SW480 (cell line): ENCODE measurements at regions not wholly inside any gene's neighbourhood (a gene's known extent, or its start where the extent isn't known, plus 50 kb on each side); places are given as distances from the start of the nearest gene placed in this dataset.

Source experiments
- DNase-seq: peaks from one replicate; pipeline ENCODE4 v3.0.0-alpha.2; 2016; ENCODE audit warnings: low spot score

DNA sequence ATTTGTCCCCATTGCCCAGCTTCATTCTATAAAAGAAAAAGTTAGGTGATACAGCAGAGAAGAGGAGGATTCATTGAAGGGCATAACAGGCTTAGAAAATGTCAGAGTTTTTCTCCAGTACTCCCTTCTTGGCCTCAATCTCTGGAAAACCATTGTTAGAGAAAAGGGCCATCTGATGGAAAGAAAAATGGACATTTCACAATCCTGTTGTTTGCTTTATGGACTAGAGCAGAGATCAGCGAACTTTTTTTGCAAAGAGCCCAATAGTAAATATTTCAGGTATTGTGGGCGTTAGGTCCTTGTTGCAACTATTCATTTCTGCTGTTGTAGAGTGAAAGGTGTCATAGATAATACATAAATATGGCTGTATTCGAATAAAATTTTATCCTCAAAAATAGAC, 208.8 kb downstream of the TLE4 start:
- no peak for DNase-seq

DNA sequence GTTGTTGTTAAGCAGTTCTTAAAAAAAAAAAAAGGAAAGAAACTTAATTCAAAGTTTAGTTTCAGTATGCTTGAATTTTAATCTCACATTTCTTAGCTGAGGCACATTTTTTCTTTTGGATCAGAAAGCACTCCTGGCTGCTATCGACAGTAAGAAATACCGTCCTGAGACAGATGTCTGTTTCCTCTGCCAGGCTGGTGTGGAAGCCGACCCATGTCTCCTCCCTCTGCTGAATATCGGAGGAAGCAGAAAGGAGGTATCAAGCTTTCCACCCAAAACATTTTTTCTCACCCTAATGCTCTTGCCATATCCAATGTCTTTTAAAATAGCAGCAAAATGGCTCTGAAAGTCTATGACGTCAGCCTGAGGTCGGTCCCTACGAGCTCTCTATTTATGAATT, 208.1 kb downstream of the TLE4 start:
- DNase-seq = no peak

- no peak for DNase-seq
Measured at GRCh38 chr9:79778581-79778980, 206.8 kb downstream of the TLE4 start.

DNA sequence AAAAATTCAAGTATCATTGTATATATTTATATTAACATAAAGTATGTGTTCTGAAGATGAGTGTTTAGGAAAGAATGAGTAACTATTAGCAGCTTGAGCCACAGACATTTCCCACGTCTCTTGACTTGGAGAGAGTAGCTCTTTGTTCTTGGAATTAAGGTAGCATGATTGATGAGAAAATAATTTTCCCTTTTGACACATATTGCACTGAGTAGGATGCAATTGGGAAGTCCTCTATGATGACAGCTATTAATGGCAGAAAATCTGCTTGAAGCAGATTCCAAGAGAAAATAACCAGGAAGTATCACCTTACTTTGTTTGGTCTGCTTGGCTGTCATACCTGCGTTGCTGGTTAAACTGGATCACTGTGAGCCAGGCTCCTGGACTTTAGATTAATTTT, 204.8 kb downstream of the TLE4 start:
- DNase-seq = no peak
